ENCODE measurements at regions not wholly inside any gene's neighbourhood (a gene's known extent, or its start where the extent isn't known, plus 50 kb on each side); places are given as distances from the start of the nearest gene placed in this dataset.

DNA sequence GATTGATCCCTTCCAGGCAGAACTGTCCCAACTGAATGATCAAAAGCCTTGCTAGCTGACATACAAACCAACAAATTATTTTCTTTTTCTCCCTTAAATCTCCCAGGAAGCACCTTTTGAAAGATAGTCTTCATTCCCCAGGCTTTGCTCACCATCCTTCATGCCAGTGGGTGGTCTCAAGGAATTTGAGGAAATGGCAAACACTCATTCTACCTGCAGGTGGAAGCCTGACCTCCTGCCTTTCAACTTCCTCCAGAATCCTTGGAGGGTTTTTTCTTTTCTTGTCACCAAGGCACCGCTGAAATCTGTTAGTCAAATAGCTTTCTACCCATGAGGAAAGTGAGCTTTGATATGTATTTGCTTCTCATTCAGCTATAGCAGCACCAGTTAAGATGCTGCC lies 128.5 kb downstream of the WIF1 start:
- TF ChIP-seq, protein P1, sequence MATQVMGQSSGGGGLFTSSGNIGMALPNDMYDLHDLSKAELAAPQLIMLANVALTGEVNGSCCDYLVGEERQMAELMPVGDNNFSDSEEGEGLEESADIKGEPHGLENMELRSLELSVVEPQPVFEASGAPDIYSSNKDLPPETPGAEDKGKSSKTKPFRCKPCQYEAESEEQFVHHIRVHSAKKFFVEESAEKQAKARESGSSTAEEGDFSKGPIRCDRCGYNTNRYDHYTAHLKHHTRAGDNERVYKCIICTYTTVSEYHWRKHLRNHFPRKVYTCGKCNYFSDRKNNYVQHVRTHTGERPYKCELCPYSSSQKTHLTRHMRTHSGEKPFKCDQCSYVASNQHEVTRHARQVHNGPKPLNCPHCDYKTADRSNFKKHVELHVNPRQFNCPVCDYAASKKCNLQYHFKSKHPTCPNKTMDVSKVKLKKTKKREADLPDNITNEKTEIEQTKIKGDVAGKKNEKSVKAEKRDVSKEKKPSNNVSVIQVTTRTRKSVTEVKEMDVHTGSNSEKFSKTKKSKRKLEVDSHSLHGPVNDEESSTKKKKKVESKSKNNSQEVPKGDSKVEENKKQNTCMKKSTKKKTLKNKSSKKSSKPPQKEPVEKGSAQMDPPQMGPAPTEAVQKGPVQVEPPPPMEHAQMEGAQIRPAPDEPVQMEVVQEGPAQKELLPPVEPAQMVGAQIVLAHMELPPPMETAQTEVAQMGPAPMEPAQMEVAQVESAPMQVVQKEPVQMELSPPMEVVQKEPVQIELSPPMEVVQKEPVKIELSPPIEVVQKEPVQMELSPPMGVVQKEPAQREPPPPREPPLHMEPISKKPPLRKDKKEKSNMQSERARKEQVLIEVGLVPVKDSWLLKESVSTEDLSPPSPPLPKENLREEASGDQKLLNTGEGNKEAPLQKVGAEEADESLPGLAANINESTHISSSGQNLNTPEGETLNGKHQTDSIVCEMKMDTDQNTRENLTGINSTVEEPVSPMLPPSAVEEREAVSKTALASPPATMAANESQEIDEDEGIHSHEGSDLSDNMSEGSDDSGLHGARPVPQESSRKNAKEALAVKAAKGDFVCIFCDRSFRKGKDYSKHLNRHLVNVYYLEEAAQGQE (IDR thresholded peaks at IDR 0.05; ENCODE audit: insufficient read depth in 1 of 2, low read depth in 2 of 2, low read length in 2 of 2), result no peak
- TF ChIP-seq SIN3A (IDR thresholded peaks at IDR 0.05; ENCODE audit: borderline replicate concordance, insufficient read depth, low read length) (no peak), POLR2AphosphoS5 (IDR thresholded peaks at IDR 0.05; ENCODE audit: low read depth, low read length) (no peak), TAF1 (IDR thresholded peaks at IDR 0.05; ENCODE audit: borderline replicate concordance, insufficient read depth, low read length) (no peak), FOXP2 (optimal IDR thresholded peaks at IDR 0.05; ENCODE audit: borderline replicate concordance, extremely low read depth, extremely low read length, insufficient read depth) (no peak)

DNA sequence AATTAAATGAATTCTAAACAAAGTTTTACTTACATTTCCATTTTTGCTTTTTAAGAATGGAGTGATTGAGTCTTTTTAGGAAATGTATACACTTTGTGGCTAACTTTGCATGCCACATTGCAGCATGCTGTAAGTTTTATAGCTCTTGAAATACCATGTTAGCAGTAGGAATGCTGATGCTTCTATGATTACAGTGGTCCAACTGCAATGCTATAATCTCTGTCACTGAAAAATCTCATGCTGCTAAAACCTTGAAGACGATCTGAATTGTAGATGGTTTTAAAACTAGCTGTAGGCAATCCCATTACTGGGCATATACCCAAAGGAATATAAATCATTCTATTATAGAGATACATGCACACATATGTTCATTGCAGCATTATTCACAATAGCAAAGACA lies 127.6 kb downstream of the WIF1 start:
- TF ChIP-seq FOXP2 (optimal IDR thresholded peaks at IDR 0.05; ENCODE audit: borderline replicate concordance, extremely low read depth, extremely low read length, insufficient read depth) (no peak), SIN3A (IDR thresholded peaks at IDR 0.05; ENCODE audit: borderline replicate concordance, insufficient read depth, low read length) (no peak), TAF1 (IDR thresholded peaks at IDR 0.05; ENCODE audit: borderline replicate concordance, insufficient read depth, low read length) (no peak), POLR2AphosphoS5 (IDR thresholded peaks at IDR 0.05; ENCODE audit: low read depth, low read length) (no peak)
- TF ChIP-seq, protein P1 (IDR thresholded peaks at IDR 0.05; ENCODE audit: insufficient read depth in 1 of 2, low read depth in 2 of 2, low read length in 2 of 2), result no peak

DNA sequence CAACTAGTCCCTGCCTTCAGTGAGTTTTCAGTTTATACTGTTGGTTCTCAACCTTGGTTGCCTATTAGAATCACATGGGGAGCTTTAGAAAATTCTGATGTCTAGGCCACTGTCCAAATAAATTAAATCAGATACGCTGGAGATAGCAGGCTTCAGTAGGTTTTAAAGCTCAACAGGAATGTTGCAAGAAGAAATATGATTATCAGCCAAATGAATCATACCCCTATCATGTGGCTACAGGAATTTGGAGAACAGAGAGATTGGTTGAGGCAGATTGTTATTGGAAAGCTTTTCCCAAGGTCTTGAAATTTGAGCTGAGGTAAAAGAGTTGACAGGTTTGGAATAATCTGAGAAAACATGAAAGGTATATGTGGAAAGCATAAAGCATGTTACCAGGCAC lies 125.3 kb downstream of the WIF1 start:
- TF ChIP-seq FOXP2 (optimal IDR thresholded peaks at IDR 0.05; ENCODE audit: borderline replicate concordance, extremely low read depth, extremely low read length, insufficient read depth), result no peak
- TF ChIP-seq TAF1 (IDR thresholded peaks at IDR 0.05; ENCODE audit: borderline replicate concordance, insufficient read depth, low read length), result no peak
- no peak for TF ChIP-seq SIN3A (IDR thresholded peaks at IDR 0.05; ENCODE audit: borderline replicate concordance, insufficient read depth, low read length)
- TF ChIP-seq, protein P1 (IDR thresholded peaks at IDR 0.05; ENCODE audit: insufficient read depth in 1 of 2, low read depth in 2 of 2, low read length in 2 of 2), result no peak
- no peak for TF ChIP-seq POLR2AphosphoS5 (IDR thresholded peaks at IDR 0.05; ENCODE audit: low read depth, low read length)

DNA sequence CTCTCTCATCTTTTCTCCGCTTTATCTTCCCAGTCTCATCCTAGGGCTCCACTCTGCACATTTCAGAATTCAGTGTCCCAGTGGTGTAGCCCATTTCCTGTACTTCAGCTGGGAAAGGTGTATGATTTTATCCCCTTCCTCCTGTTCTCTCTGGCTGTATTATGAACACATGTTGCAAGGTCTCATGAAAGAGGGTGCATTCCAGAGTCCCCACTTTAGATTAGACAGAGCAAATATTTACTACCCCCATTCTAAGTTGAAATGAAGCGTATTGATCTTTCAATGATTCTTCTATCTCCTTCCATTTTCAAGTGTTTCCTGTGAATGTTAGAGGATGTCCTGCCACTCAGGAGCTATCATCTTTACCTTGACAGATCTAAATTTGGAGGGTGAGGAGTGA lies 123.2 kb downstream of the WIF1 start:
- TF ChIP-seq POLR2AphosphoS5 (IDR thresholded peaks at IDR 0.05; ENCODE audit: low read depth, low read length) (no peak), SIN3A (IDR thresholded peaks at IDR 0.05; ENCODE audit: borderline replicate concordance, insufficient read depth, low read length) (no peak), FOXP2 (optimal IDR thresholded peaks at IDR 0.05; ENCODE audit: borderline replicate concordance, extremely low read depth, extremely low read length, insufficient read depth) (no peak)
- TF ChIP-seq, protein P1 (IDR thresholded peaks at IDR 0.05; ENCODE audit: insufficient read depth in 1 of 2, low read depth in 2 of 2, low read length in 2 of 2), result no peak
